ENCODE measurements at regions not wholly inside any gene's neighbourhood (a gene's known extent, or its start where the extent isn't known, plus 50 kb on each side); places are given as distances from the start of the nearest gene placed in this dataset.

DNA sequence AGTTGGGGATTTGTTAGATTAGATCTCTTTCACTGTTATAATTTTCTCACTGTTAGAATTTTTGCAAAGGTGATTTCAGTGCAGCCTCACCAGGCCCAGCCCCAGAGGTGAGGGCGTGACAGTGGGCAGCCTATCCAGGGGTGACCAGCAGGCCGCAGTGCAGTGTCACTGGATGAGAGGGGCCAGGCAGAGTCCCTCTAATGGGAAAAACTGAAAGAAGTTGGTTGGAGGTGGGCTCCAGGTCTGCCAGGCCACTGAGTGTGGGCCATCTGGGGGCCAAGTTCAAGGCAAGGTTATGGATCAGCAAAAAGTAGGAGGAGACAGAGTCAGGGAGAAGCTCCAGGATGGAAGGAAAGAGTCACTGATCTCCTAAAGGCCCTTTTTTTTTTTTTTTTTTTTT, 90.5 kb upstream of the SDK1 start (continued):
- no peak for TF ChIP-seq SMAD3 (CRISPR knock-in tag; IDR thresholded peaks at IDR 0.05; ENCODE audit: borderline replicate concordance)
- no peak for TF ChIP-seq KAT7 (CRISPR knock-in tag; IDR thresholded peaks at IDR 0.05; ENCODE audit: borderline replicate concordance)
- TF ChIP-seq HMGA2 (CRISPR knock-in tag; IDR thresholded peaks at IDR 0.05): no peak
- no peak for TF ChIP-seq ZNF317 (CRISPR knock-in tag; IDR thresholded peaks at IDR 0.05; ENCODE audit: borderline replicate concordance, low read depth)

DNA sequence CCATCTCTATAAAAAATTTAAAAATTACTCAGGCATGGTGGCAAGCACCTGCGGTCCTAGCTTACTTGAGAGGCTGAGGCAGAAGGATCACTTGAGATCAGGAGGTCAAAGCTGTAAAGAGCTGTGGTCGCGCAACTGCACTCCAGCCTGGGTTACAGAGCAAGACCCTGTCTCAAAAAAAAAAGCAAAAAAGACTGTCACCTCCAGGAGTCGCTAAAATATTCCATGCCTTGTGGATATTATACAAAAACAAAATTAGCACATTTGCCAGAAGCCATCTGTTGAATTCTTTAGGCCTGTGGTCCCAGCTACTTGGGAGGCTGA, 87.0 kb upstream of the SDK1 start:
- no peak overlapping the region for H3K27ac Mint-ChIP-seq
- no peak overlapping the region for H3K4me3 Mint-ChIP-seq
- POLR2A ChIA-PET: no interaction called here
- CTCF ChIA-PET: interaction anchor here (0.6 to 2.2 kb wide), 5 partner anchors 14 to 269 kb away, joined by 3 to 9 read pairs (median 4); no protein-coding TSS in a partner anchor
- no peaks in the 10 kb centered on the region for H3K36me3 Mint-ChIP-seq
- peaks cover 14% of the 10 kb centered on the region for H3K4me1 Mint-ChIP-seq
- ATAC-seq (no peak), DNase-seq (ENCODE audit: low spot score) (no peak)
- no peaks in the 10 kb centered on the region for H3K9me3 Mint-ChIP-seq
- H3K27me3 Mint-ChIP-seq (ENCODE audit: low read depth): no peaks in the 10 kb centered on the region
- no peak for TF ChIP-seq ZBTB21 (CRISPR knock-in tag; IDR thresholded peaks at IDR 0.05; ENCODE audit: borderline replicate concordance)
- TF ChIP-seq FOXJ3 (CRISPR knock-in tag; IDR thresholded peaks at IDR 0.05; ENCODE audit: borderline replicate concordance): no peak
- TF ChIP-seq, protein P1, sequence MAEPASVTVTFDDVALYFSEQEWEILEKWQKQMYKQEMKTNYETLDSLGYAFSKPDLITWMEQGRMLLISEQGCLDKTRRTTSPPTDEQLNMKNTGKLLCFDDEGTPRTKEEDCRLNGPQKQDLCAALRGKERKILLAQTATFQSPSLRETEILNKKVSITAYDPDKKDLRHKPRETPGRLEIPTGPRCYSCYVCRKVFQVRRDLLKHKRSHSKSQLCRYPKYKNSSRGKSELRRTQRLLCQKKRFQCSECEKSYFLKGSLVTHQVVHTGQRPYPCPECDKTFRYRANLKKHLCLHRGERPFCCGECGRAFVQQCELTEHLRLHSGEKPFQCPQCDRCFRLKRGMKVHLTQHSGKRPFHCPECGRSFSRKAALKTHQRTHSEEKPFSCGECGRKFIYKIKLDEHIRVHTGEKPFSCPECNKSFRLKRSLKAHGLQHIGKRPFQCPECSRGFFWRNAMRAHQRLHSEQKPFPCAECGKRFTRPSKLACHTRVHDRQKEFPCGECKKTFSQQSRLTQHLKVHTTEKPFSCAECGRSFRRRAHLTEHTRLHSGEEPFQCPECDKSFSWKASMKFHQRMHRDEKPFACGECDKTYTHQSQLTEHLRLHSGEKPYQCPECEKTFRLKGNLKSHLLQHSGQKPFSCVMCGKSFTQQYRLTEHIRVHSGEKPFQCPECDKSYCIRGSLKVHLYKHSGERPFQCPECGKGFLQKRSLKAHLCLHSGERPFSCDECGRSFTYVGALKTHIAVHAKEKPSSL (CRISPR knock-in tag; conservative IDR thresholded peaks at IDR 0.05): no peak
- TF ChIP-seq, protein P2, sequence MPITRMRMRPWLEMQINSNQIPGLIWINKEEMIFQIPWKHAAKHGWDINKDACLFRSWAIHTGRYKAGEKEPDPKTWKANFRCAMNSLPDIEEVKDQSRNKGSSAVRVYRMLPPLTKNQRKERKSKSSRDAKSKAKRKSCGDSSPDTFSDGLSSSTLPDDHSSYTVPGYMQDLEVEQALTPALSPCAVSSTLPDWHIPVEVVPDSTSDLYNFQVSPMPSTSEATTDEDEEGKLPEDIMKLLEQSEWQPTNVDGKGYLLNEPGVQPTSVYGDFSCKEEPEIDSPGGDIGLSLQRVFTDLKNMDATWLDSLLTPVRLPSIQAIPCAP (CRISPR knock-in tag; IDR thresholded peaks at IDR 0.05): no peak
- TF ChIP-seq, protein P3, sequence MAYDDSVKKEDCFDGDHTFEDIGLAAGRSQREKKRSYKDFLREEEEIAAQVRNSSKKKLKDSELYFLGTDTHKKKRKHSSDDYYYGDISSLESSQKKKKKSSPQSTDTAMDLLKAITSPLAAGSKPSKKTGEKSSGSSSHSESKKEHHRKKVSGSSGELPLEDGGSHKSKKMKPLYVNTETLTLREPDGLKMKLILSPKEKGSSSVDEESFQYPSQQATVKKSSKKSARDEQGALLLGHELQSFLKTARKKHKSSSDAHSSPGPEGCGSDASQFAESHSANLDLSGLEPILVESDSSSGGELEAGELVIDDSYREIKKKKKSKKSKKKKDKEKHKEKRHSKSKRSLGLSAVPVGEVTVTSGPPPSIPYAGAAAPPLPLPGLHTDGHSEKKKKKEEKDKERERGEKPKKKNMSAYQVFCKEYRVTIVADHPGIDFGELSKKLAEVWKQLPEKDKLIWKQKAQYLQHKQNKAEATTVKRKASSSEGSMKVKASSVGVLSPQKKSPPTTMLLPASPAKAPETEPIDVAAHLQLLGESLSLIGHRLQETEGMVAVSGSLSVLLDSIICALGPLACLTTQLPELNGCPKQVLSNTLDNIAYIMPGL (CRISPR knock-in tag; IDR thresholded peaks at IDR 0.05): no peak
- TF ChIP-seq, protein P4, sequence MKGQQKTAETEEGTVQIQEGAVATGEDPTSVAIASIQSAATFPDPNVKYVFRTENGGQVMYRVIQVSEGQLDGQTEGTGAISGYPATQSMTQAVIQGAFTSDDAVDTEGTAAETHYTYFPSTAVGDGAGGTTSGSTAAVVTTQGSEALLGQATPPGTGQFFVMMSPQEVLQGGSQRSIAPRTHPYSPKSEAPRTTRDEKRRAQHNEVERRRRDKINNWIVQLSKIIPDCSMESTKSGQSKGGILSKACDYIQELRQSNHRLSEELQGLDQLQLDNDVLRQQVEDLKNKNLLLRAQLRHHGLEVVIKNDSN (CRISPR knock-in tag; IDR thresholded peaks at IDR 0.05): no peak
- no peak for TF ChIP-seq FOXP1 (CRISPR knock-in tag; IDR thresholded peaks at IDR 0.05; ENCODE audit: borderline replicate concordance)
- TF ChIP-seq JUN (CRISPR knock-in tag; IDR thresholded peaks at IDR 0.05): no peak
- TF ChIP-seq, protein P5, sequence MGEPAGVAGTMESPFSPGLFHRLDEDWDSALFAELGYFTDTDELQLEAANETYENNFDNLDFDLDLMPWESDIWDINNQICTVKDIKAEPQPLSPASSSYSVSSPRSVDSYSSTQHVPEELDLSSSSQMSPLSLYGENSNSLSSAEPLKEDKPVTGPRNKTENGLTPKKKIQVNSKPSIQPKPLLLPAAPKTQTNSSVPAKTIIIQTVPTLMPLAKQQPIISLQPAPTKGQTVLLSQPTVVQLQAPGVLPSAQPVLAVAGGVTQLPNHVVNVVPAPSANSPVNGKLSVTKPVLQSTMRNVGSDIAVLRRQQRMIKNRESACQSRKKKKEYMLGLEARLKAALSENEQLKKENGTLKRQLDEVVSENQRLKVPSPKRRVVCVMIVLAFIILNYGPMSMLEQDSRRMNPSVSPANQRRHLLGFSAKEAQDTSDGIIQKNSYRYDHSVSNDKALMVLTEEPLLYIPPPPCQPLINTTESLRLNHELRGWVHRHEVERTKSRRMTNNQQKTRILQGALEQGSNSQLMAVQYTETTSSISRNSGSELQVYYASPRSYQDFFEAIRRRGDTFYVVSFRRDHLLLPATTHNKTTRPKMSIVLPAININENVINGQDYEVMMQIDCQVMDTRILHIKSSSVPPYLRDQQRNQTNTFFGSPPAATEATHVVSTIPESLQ (CRISPR knock-in tag; IDR thresholded peaks at IDR 0.05): no peak
- TF ChIP-seq, protein P6, sequence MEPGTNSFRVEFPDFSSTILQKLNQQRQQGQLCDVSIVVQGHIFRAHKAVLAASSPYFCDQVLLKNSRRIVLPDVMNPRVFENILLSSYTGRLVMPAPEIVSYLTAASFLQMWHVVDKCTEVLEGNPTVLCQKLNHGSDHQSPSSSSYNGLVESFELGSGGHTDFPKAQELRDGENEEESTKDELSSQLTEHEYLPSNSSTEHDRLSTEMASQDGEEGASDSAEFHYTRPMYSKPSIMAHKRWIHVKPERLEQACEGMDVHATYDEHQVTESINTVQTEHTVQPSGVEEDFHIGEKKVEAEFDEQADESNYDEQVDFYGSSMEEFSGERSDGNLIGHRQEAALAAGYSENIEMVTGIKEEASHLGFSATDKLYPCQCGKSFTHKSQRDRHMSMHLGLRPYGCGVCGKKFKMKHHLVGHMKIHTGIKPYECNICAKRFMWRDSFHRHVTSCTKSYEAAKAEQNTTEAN (CRISPR knock-in tag; IDR thresholded peaks at IDR 0.05): no peak
- TF ChIP-seq, protein P7, sequence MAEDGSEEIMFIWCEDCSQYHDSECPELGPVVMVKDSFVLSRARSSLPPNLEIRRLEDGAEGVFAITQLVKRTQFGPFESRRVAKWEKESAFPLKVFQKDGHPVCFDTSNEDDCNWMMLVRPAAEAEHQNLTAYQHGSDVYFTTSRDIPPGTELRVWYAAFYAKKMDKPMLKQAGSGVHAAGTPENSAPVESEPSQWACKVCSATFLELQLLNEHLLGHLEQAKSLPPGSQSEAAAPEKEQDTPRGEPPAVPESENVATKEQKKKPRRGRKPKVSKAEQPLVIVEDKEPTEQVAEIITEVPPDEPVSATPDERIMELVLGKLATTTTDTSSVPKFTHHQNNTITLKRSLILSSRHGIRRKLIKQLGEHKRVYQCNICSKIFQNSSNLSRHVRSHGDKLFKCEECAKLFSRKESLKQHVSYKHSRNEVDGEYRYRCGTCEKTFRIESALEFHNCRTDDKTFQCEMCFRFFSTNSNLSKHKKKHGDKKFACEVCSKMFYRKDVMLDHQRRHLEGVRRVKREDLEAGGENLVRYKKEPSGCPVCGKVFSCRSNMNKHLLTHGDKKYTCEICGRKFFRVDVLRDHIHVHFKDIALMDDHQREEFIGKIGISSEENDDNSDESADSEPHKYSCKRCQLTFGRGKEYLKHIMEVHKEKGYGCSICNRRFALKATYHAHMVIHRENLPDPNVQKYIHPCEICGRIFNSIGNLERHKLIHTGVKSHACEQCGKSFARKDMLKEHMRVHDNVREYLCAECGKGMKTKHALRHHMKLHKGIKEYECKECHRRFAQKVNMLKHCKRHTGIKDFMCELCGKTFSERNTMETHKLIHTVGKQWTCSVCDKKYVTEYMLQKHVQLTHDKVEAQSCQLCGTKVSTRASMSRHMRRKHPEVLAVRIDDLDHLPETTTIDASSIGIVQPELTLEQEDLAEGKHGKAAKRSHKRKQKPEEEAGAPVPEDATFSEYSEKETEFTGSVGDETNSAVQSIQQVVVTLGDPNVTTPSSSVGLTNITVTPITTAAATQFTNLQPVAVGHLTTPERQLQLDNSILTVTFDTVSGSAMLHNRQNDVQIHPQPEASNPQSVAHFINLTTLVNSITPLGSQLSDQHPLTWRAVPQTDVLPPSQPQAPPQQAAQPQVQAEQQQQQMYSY (CRISPR knock-in tag; IDR thresholded peaks at IDR 0.05): no peak
- TF ChIP-seq GTF2I (CRISPR knock-in tag; conservative IDR thresholded peaks at IDR 0.05): no peak
- no peak for TF ChIP-seq NR2C2 (CRISPR knock-in tag; IDR thresholded peaks at IDR 0.05)
- TF ChIP-seq, protein P8, sequence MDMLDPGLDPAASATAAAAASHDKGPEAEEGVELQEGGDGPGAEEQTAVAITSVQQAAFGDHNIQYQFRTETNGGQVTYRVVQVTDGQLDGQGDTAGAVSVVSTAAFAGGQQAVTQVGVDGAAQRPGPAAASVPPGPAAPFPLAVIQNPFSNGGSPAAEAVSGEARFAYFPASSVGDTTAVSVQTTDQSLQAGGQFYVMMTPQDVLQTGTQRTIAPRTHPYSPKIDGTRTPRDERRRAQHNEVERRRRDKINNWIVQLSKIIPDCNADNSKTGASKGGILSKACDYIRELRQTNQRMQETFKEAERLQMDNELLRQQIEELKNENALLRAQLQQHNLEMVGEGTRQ (CRISPR knock-in tag; IDR thresholded peaks at IDR 0.05): no peak
- TF ChIP-seq SMAD4 (CRISPR knock-in tag; IDR thresholded peaks at IDR 0.05): no peak
- TF ChIP-seq, protein P9, sequence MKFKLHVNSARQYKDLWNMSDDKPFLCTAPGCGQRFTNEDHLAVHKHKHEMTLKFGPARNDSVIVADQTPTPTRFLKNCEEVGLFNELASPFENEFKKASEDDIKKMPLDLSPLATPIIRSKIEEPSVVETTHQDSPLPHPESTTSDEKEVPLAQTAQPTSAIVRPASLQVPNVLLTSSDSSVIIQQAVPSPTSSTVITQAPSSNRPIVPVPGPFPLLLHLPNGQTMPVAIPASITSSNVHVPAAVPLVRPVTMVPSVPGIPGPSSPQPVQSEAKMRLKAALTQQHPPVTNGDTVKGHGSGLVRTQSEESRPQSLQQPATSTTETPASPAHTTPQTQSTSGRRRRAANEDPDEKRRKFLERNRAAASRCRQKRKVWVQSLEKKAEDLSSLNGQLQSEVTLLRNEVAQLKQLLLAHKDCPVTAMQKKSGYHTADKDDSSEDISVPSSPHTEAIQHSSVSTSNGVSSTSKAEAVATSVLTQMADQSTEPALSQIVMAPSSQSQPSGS (CRISPR knock-in tag; IDR thresholded peaks at IDR 0.05; ENCODE audit: borderline replicate concordance, low read depth): no peak
- TF ChIP-seq, protein P10, sequence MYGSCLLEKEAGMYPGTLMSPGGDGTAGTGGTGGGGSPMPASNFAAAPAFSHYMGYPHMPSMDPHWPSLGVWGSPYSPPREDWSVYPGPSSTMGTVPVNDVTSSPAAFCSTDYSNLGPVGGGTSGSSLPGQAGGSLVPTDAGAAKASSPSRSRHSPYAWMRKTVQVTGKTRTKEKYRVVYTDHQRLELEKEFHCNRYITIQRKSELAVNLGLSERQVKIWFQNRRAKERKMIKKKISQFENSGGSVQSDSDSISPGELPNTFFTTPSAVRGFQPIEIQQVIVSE (CRISPR knock-in tag; IDR thresholded peaks at IDR 0.05; ENCODE audit: borderline replicate concordance): no peak

Data from WTC11 (cell line).